Pancreas (tissue), 10 donors: ENCODE measurements at regions not wholly inside any gene's neighbourhood (a gene's known extent, or its start where the extent isn't known, plus 50 kb on each side); places are given as distances from the start of the nearest gene placed in this dataset.

ENCODE experiments used
- ATAC-seq, 4 donors: fragments of 200-7000 bp; cut with Tn5 transposase; one replicate each; pipeline versions ENCODE4 v1.8.0 to v1.9.1; 2020; ENCODE audit warnings: mild to moderate bottlenecking in 4 of 4, moderate library complexity in 4 of 4
- DNase-seq, 6 donors: peaks; one replicate each; pipeline ENCODE4 v3.0.0-alpha.2; 2020
- FAIRE-seq: peaks from 2 replicates; lab custom pipeline; 2012; peaks lifted over from hg19 to GRCh38; lab: Jason Lieb, UNC
- H3K27ac ChIP-seq, 4 donors: fragments of 200-600 bp; sonication (generic); 1 replicate in 3 of 4; 2 replicates in 1 of 4; pipeline versions ENCODE4 v1.5.0 to v1.8.0; 2020
- H3K27me3 ChIP-seq, 4 donors: fragments of 200-600 bp; one replicate each; pipeline ENCODE4 v1.8.0; 2021
- H3K36me3 ChIP-seq, 3 donors: fragments of 200-600 bp; sonication (generic) in 1 of 3; one replicate each; pipeline versions ENCODE4 v1.5.0 to v1.8.0; 2020 to 2021
- H3K4me1 ChIP-seq, 3 donors: fragments of 200-600 bp; one replicate each; pipeline ENCODE4 v1.8.0; 2021
- H3K4me3 ChIP-seq, 4 donors: fragments of 200-600 bp; sonication (generic) in 2 of 4; one replicate each; pipeline versions ENCODE4 v1.5.0 to v1.8.0; 2020 to 2021
- H3K9me3 ChIP-seq, 4 donors: fragments of 200-600 bp; one replicate each; pipeline ENCODE4 v1.8.0; 2021
- CTCF ChIP-seq, 4 donors: fragments of 200-600 bp; sonication (generic) in 3 of 4; IDR thresholded peaks; one replicate each; pipeline versions ENCODE4 v1.5.0 to v1.8.0; 2021; ENCODE audit warnings: antibody characterized with exemption in 4 of 4
- WGBS, 2 donors: extraction: QIAGEN DNeasy Blood & Tissue Kit; methylation state at CpG; one replicate each; pipeline ENCODE4 v1.1.7; 2013; 5-methylcytosine and 5-hydroxymethylcytosine counted together
- intact Hi-C, 3 donors: fragments of 100-400 bp; cut with DNase I; formaldehyde crosslinking; loops; one replicate each; pipeline versions ENCODE4 v1.11.1 to v1.14.2; 2022
- donor health status: healthy with polysubstance abuse.
- donor health status: DM: no; HTN: no; CAD: no; lungs with moderate emphysema.
- donor health status: DM: no; HTN: no; CAD: no.
- donor health status: control.
- donor health status: control.
- donor health status: Bipolar disorder and iron deficiency.
- donor health status: DM: yes; HTN: yes; CAD: no.
- donor health status: DM: no; HTN: no; CAD: no.
- donor health status: DM: no; HTN: no; CAD: no.
- donor health status: DM: yes; HTN: yes; CAD: no.

GRCh38 chr7:156590212-156590611 is 50.4 kb upstream of the RNF32 start:
- Histone ChIP-seq H3K4me3 (no peak overlapping the region), H3K27me3 (no peaks in the 10 kb centered on the region), H3K27ac (no peak overlapping the region), H3K36me3 (no peaks in the 10 kb centered on the region), H3K4me1 (no peaks in the 10 kb centered on the region), H3K9me3 (no peaks in the 10 kb centered on the region)
- TF ChIP-seq CTCF (IDR thresholded peaks at IDR 0.05), result no peak
- DNase-seq (no peak), FAIRE-seq (no peak), ATAC-seq (no peak)
- intact Hi-C loops, result no loop called here
- WGBS, 2 donors, result 88 to 93% methylated on average over 6 of the region's 6 CpGs

GRCh38 chr7:156589808-156590207 is 50.8 kb upstream of the RNF32 start:
- 89 to 90% methylated on average over 2 of the region's 2 CpGs for WGBS, 2 donors
- no peak for ATAC-seq

GRCh38 chr7:156585926-156586325 is 54.6 kb upstream of the RNF32 start:
- H3K36me3 ChIP-seq, result no peaks in the 10 kb centered on the region
- H3K4me1 ChIP-seq, result no peaks in the 10 kb centered on the region
- ATAC-seq (no peak), FAIRE-seq (no peak), DNase-seq (no peak)
- intact Hi-C loops, result no loop called here
- H3K27ac ChIP-seq, result no peak overlapping the region
- H3K4me3 ChIP-seq, result no peak overlapping the region
- WGBS, 2 donors, result 84 to 90% methylated on average over 1 of the region's 1 CpG
- H3K27me3 ChIP-seq, result no peaks in the 10 kb centered on the region
- H3K9me3 ChIP-seq, result no peaks in the 10 kb centered on the region
- no peak for TF ChIP-seq CTCF (IDR thresholded peaks at IDR 0.05)

More at GRCh38 chr7:156589808-156590207, 50.8 kb upstream of the RNF32 start:
- H3K4me3 ChIP-seq, result no peak overlapping the region
- no peak overlapping the region for H3K27ac ChIP-seq
- no peak for FAIRE-seq
- no peaks in the 10 kb centered on the region for H3K27me3 ChIP-seq
- DNase-seq, result no peak
- no peaks in the 10 kb centered on the region for H3K4me1 ChIP-seq
- H3K9me3 ChIP-seq, result no peaks in the 10 kb centered on the region
- TF ChIP-seq CTCF (IDR thresholded peaks at IDR 0.05), result no peak
- intact Hi-C loops, result no loop called here
- H3K36me3 ChIP-seq, result no peaks in the 10 kb centered on the region

GRCh38 chr7:156585025-156585648 is 55.4 kb upstream of the RNF32 start:
- WGBS, 2 donors, result 65 to 72% methylated on average over 6 of the region's 6 CpGs

More at GRCh38 chr7:156585025-156585648, 55.4 kb upstream of the RNF32 start:
- no peak for ATAC-seq
- DNase-seq, result no peak
- Histone ChIP-seq H3K9me3 (no peaks in the 10 kb centered on the region), H3K4me1 (no peaks in the 10 kb centered on the region), H3K4me3 (no peak overlapping the region), H3K27me3 (no peaks in the 10 kb centered on the region), H3K27ac (no peak overlapping the region), H3K36me3 (no peaks in the 10 kb centered on the region)
- no peak for TF ChIP-seq CTCF (IDR thresholded peaks at IDR 0.05)
- intact Hi-C loops, result no loop called here
- no peak for FAIRE-seq
